ENCODE measurements at regions not wholly inside any gene's neighbourhood (a gene's known extent, or its start where the extent isn't known, plus 50 kb on each side); places are given as distances from the start of the nearest gene placed in this dataset.

DNA sequence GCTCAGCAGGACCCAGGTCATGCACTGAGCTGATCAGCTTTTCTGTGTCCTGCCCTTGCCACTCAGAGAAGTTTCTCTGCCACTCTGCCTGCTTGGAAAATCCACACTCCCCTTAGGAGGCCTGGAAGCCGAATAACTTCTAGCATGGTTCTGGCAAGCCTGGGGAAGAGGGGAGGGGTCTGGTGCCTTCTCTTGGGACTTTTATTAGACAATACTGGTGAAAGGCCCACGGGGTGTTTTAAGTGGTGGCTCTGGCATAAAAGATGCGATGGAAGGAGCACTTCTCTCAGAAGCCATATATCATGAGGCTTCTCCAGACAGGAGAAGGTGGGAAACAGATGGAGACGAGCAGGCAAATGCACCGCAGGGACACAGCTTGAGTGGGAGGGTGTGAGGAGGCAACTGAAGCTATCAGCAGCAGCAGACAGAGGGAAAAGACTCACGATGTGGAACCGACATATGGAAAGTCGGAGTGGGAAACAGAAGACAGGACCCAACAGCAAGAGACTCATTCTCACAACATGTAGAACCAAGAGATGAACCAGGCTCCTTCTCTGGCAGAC is 141.8 kb upstream of the CTNNA2 start:
- no peak for DNase-seq (ENCODE audit: low read depth in 1 of 2, low spot score in 1 of 2)
- H3K4me3 ChIP-seq (replicated peaks; ENCODE audit: insufficient read depth, low read length) = no peak overlapping the region
- no peak overlapping the region for H3K27ac ChIP-seq (replicated peaks)
- TF ChIP-seq, protein P1, sequence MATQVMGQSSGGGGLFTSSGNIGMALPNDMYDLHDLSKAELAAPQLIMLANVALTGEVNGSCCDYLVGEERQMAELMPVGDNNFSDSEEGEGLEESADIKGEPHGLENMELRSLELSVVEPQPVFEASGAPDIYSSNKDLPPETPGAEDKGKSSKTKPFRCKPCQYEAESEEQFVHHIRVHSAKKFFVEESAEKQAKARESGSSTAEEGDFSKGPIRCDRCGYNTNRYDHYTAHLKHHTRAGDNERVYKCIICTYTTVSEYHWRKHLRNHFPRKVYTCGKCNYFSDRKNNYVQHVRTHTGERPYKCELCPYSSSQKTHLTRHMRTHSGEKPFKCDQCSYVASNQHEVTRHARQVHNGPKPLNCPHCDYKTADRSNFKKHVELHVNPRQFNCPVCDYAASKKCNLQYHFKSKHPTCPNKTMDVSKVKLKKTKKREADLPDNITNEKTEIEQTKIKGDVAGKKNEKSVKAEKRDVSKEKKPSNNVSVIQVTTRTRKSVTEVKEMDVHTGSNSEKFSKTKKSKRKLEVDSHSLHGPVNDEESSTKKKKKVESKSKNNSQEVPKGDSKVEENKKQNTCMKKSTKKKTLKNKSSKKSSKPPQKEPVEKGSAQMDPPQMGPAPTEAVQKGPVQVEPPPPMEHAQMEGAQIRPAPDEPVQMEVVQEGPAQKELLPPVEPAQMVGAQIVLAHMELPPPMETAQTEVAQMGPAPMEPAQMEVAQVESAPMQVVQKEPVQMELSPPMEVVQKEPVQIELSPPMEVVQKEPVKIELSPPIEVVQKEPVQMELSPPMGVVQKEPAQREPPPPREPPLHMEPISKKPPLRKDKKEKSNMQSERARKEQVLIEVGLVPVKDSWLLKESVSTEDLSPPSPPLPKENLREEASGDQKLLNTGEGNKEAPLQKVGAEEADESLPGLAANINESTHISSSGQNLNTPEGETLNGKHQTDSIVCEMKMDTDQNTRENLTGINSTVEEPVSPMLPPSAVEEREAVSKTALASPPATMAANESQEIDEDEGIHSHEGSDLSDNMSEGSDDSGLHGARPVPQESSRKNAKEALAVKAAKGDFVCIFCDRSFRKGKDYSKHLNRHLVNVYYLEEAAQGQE (IDR thresholded peaks at IDR 0.05; ENCODE audit: insufficient replicate concordance, low read depth) = no peak
- no peak for TF ChIP-seq POLR2AphosphoS5 (IDR thresholded peaks at IDR 0.05; ENCODE audit: low read depth)
- TF ChIP-seq GABPA (IDR thresholded peaks at IDR 0.05; ENCODE audit: low read depth) = no peak
- no peak for TF ChIP-seq SPI1 (IDR thresholded peaks at IDR 0.05; ENCODE audit: borderline replicate concordance, low read depth)
- TF ChIP-seq, protein P2, sequence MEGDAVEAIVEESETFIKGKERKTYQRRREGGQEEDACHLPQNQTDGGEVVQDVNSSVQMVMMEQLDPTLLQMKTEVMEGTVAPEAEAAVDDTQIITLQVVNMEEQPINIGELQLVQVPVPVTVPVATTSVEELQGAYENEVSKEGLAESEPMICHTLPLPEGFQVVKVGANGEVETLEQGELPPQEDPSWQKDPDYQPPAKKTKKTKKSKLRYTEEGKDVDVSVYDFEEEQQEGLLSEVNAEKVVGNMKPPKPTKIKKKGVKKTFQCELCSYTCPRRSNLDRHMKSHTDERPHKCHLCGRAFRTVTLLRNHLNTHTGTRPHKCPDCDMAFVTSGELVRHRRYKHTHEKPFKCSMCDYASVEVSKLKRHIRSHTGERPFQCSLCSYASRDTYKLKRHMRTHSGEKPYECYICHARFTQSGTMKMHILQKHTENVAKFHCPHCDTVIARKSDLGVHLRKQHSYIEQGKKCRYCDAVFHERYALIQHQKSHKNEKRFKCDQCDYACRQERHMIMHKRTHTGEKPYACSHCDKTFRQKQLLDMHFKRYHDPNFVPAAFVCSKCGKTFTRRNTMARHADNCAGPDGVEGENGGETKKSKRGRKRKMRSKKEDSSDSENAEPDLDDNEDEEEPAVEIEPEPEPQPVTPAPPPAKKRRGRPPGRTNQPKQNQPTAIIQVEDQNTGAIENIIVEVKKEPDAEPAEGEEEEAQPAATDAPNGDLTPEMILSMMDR (IDR thresholded peaks at IDR 0.05; ENCODE audit: insufficient read depth, low read length) = no peak
- no peaks in the 10 kb centered on the region for H3K27me3 ChIP-seq (ENCODE audit: insufficient read depth, poor library complexity, severe bottlenecking)

DNA sequence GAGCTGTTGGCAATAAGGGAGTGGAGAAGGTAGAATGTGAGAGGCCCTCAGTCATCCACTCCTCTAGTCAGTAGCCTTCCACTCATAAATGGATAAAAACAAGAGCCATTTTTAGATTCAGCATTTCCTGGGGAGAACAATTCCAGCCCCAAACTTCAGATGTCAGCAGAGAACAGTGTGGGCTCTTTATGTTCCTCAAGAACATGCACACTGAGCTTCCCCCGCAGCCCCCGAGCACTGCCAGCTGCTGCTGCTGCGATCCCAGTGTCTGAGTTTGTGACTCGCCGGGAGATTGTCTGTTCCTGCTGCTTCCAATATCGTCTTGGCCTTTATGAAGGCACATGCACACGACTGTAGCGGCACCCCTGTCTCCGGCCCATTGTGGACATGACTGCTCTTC is 143.7 kb upstream of the CTNNA2 start:
- TF ChIP-seq POLR2AphosphoS5 (IDR thresholded peaks at IDR 0.05; ENCODE audit: low read depth) (no peak), GABPA (IDR thresholded peaks at IDR 0.05; ENCODE audit: low read depth) (no peak), SPI1 (IDR thresholded peaks at IDR 0.05; ENCODE audit: borderline replicate concordance, low read depth) (no peak)
- TF ChIP-seq, protein P2 (IDR thresholded peaks at IDR 0.05; ENCODE audit: insufficient read depth, low read length) = no peak
- TF ChIP-seq, protein P1 (IDR thresholded peaks at IDR 0.05; ENCODE audit: insufficient replicate concordance, low read depth) = no peak
- Histone ChIP-seq H3K4me3 (replicated peaks; ENCODE audit: insufficient read depth, low read length) (no peak overlapping the region), H3K27me3 (ENCODE audit: insufficient read depth, poor library complexity, severe bottlenecking) (no peaks in the 10 kb centered on the region), H3K27ac (replicated peaks) (no peak overlapping the region)
- DNase-seq (ENCODE audit: low read depth in 1 of 2, low spot score in 1 of 2) = no peak

DNA sequence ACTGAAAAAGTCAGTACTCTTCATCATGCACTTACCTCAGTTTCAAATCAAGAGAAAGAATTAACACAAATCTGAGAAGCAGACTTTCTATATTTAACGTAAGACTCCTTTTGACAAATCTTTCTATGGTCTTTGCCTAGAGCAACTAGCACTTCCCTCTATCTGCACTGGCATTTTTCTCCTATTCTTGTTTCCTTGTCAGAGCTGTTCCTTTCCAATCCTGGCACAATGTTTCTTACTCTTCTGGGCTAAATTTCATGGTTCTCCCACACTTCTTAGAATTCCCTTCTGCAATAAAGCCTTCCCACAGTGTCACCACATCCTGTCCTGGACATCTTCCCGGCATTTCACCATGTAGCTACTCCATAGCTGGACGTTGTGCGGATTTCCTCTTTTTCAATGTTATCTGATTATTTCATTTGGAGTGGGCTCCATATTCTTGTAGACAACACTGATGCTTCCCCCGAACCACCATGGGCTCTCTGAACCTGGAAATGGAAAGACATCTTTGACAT is 144.7 kb upstream of the CTNNA2 start:
- no peak for DNase-seq (ENCODE audit: low read depth in 1 of 2, low spot score in 1 of 2)
- TF ChIP-seq, protein P2 (IDR thresholded peaks at IDR 0.05; ENCODE audit: insufficient read depth, low read length) = no peak
- TF ChIP-seq, protein P1 (IDR thresholded peaks at IDR 0.05; ENCODE audit: insufficient replicate concordance, low read depth) = no peak
- TF ChIP-seq GABPA (IDR thresholded peaks at IDR 0.05; ENCODE audit: low read depth) (no peak), SPI1 (IDR thresholded peaks at IDR 0.05; ENCODE audit: borderline replicate concordance, low read depth) (no peak), POLR2AphosphoS5 (IDR thresholded peaks at IDR 0.05; ENCODE audit: low read depth) (no peak)
- H3K27ac ChIP-seq (replicated peaks) = no peak overlapping the region
- no peak overlapping the region for H3K4me3 ChIP-seq (replicated peaks; ENCODE audit: insufficient read depth, low read length)
- H3K27me3 ChIP-seq (ENCODE audit: insufficient read depth, poor library complexity, severe bottlenecking) = no peaks in the 10 kb centered on the region
